Panc1 (cell line): ENCODE measurements at regions not wholly inside any gene's neighbourhood (a gene's known extent, or its start where the extent isn't known, plus 50 kb on each side); places are given as distances from the start of the nearest gene placed in this dataset.

Experiments used
- ATAC-seq: fragments of 200-7000 bp; cut with Tn5 transposase; 2 replicates; pipeline ENCODE4 v1.9.1; 2020; ENCODE audit warnings: mild to moderate bottlenecking, moderate library complexity
- BruUV-seq: library from RNA; stranded (reverse); fragments of 400-500 nt; replicated peaks from 2 replicates; lab custom pipeline; 2021; lab: Mats Ljungman, UMichigan
- CTCF ChIA-PET: fragments of 300-600 bp; sonication (Branson Sonifier 250); formaldehyde crosslinking; loops from one replicate; lab custom pipeline; 2022; ENCODE audit warnings: antibody characterized with exemption; lab: Charles Lee
- POLR2A ChIA-PET: fragments of 300-600 bp; sonication (Branson Sonifier 250); formaldehyde crosslinking; loops from one replicate; lab custom pipeline; 2022; ENCODE audit warnings: antibody characterized with exemption; lab: Charles Lee
- DNase-seq: peaks from one replicate; pipeline ENCODE4 v3.0.0-alpha.2; 2010; ENCODE audit warnings: low read depth, low spot score
- H3K27ac ChIP-seq: 2 replicates; pipeline ENCODE4 v1.5.1; 2011; ENCODE audit warnings: mild to moderate bottlenecking, low read length, inconsistent platforms
- H3K27me3 ChIP-seq: fragments of 200-500 bp; sonication (Bioruptor generic); 2 replicates; pipeline ENCODE4 v1.6.0; 2014; ENCODE audit warnings: low read length, inconsistent platforms; ENCODE audit not compliant: control insufficient read depth, insufficient read depth
- H3K36me3 ChIP-seq: fragments of 200-500 bp; sonication (Bioruptor generic); 2 replicates; pipeline ENCODE4 v1.5.1; 2014; ENCODE audit warnings: inconsistent platforms, mild to moderate bottlenecking, low read length, moderate library complexity; ENCODE audit not compliant: control insufficient read depth, insufficient read depth
- H3K4me1 ChIP-seq: 2 replicates; pipeline ENCODE4 v1.5.1; 2011; ENCODE audit warnings: inconsistent platforms, mild to moderate bottlenecking, low read length, moderate library complexity; ENCODE audit not compliant: control insufficient read depth, insufficient read depth
- H3K4me3 ChIP-seq, 2 experiments: 2 replicates each; pipeline ENCODE4 v1.5.1; 2011 to 2012; ENCODE audit warnings: low read depth in 2 of 2, low read length in 2 of 2, mild to moderate bottlenecking in 2 of 2, inconsistent platforms in 1 of 2, moderate library complexity in 1 of 2
- H3K9me3 ChIP-seq: fragments of 200-500 bp; sonication (Bioruptor generic); 2 replicates; pipeline ENCODE4 v1.5.1; 2014; ENCODE audit warnings: low read depth, mild to moderate bottlenecking, inconsistent platforms, low read length, moderate library complexity; ENCODE audit not compliant: control insufficient read depth, insufficient read depth
- CTCF ChIP-seq: fragments of 450-650 bp; IDR thresholded peaks from 2 replicates; pipeline ENCODE4 v1.5.1; 2017; ENCODE audit warnings: mild to moderate bottlenecking
- POLR2AphosphoS5 ChIP-seq: IDR thresholded peaks from 2 replicates; pipeline ENCODE4 v1.6.1; 2012; ENCODE audit warnings: mild to moderate bottlenecking, low read depth, low read length, moderate library complexity
- REST ChIP-seq, 2 experiments: IDR thresholded peaks; 2 replicates each; pipeline ENCODE4 v1.6.1; 2011 to 2012; ENCODE audit warnings: low read depth in 2 of 2, control low read depth in 1 of 2, low read length in 1 of 2, mild to moderate bottlenecking in 1 of 2, moderate library complexity in 1 of 2; ENCODE audit not compliant: insufficient read depth in 1 of 2
- SIN3A ChIP-seq: IDR thresholded peaks from 2 replicates; pipeline ENCODE4 v1.6.1; 2012; ENCODE audit warnings: low read depth, mild to moderate bottlenecking, low read length, moderate library complexity, borderline replicate concordance; ENCODE audit not compliant: insufficient read depth
- TCF7L2 ChIP-seq: IDR thresholded peaks from 2 replicates; pipeline ENCODE4 v1.6.1; 2011; ENCODE audit warnings: mild to moderate bottlenecking, low read depth, low read length, inconsistent platforms
- in situ Hi-C: cut with HindIII; loops from 2 replicates; pipeline ENCODE4 v1.10.0; 2016; ENCODE audit warnings: low sequenced_read_pairs, low pct_unique_long_range_greater_than_20kb
- intact Hi-C: fragments of 100-400 bp; cut with micrococcal nuclease; formaldehyde crosslinking; loops from one replicate; pipeline ENCODE4 v1.10.0; 2022; ENCODE audit not compliant: unreplicated experiment

- Histone ChIP-seq H3K4me3 (no peak overlapping the region), H3K27me3 (peaks cover 6% of the 10 kb centered on the region), H3K27ac (no peak overlapping the region), H3K9me3 (no peaks in the 10 kb centered on the region), H3K36me3 (no peaks in the 10 kb centered on the region), H3K4me1 (no peaks in the 10 kb centered on the region)
- TF ChIP-seq REST (IDR thresholded peaks at IDR 0.05; ENCODE audit: insufficient read depth in 1 of 2, low read depth in 2 of 2, low read length in 1 of 2) (no peak), POLR2AphosphoS5 (no peak), TCF7L2 (no peak), SIN3A (no peak), CTCF (no peak)
- POLR2A ChIA-PET, result no interaction called here
- ATAC-seq (no peak), DNase-seq (no peak)
- in situ Hi-C loops, result no loop called here
- intact Hi-C loops, result no loop called here
- BruUV-seq, result no TSS peak
- CTCF ChIA-PET, result no interaction called here
Measured at GRCh38 chr14:22715186-22715812, 51.2 kb upstream of the OXA1L start.

GRCh38 chr14:22715890-22716289, 50.6 kb upstream of the OXA1L start:
- H3K27me3 ChIP-seq, result peaks cover 3% of the 10 kb centered on the region
- H3K4me1 ChIP-seq, result no peaks in the 10 kb centered on the region
- DNase-seq (no peak), ATAC-seq (no peak)
- no peaks in the 10 kb centered on the region for H3K9me3 ChIP-seq
- in situ Hi-C loops, result no loop called here
- TF ChIP-seq TCF7L2 (no peak), POLR2AphosphoS5 (no peak), REST (IDR thresholded peaks at IDR 0.05; ENCODE audit: insufficient read depth in 1 of 2, low read depth in 2 of 2, low read length in 1 of 2) (no peak), CTCF (no peak), SIN3A (no peak)
- BruUV-seq, result no TSS peak
- H3K4me3 ChIP-seq, result no peak overlapping the region
- ChIA-PET POLR2A (no interaction called here), CTCF (no interaction called here)
- intact Hi-C loops, result no loop called here
- H3K36me3 ChIP-seq, result no peaks in the 10 kb centered on the region
- H3K27ac ChIP-seq, result no peak overlapping the region
